Kidney (tissue), 13 donors: ENCODE measurements at regions not wholly inside any gene's neighbourhood (a gene's known extent, or its start where the extent isn't known, plus 50 kb on each side); places are given as distances from the start of the nearest gene placed in this dataset.
A peak's percentile ranks its signal among the peaks of the same experiment; 100 is the strongest.

Source experiments
- DNase-seq, 5 donors: peaks; one replicate each; pipeline ENCODE4 v3.0.0-alpha.2; 2013 to 2020
- FAIRE-seq: peaks from 2 replicates; lab custom pipeline; 2012; peaks lifted over from hg19 to GRCh38; lab: Jason Lieb, UNC
- H3K27ac ChIP-seq, 2 donors: one replicate each; pipeline ENCODE4 v1.7.0; 2013; ENCODE audit warnings: low read depth in 2 of 2, low read length in 2 of 2, inconsistent platforms in 1 of 2
- H3K27me3 ChIP-seq: one replicate; pipeline ENCODE4 v1.7.1; 2013; ENCODE audit warnings: low read length, inconsistent platforms; ENCODE audit not compliant: control insufficient read depth, insufficient read depth
- H3K36me3 ChIP-seq, 3 donors: one replicate each; pipeline versions ENCODE4 v1.7.0 to v1.7.1; 2013; ENCODE audit warnings: low read length in 3 of 3, control low read depth in 1 of 3, inconsistent platforms in 1 of 3; ENCODE audit not compliant: insufficient read depth in 3 of 3, control insufficient read depth in 2 of 3
- H3K4me1 ChIP-seq, 3 donors: one replicate each; pipeline versions ENCODE4 v1.7.0 to v1.7.1; 2013; ENCODE audit warnings: low read length in 3 of 3, inconsistent platforms in 1 of 3, low read depth in 1 of 3; ENCODE audit not compliant: control insufficient read depth in 2 of 3, insufficient read depth in 2 of 3
- H3K4me3 ChIP-seq, 3 donors: one replicate each; pipeline versions ENCODE4 v1.7.0 to v1.8.1; 2013; ENCODE audit warnings: low read length in 3 of 3, control low read depth in 1 of 3, inconsistent platforms in 1 of 3
- H3K9ac ChIP-seq, 3 donors: one replicate each; pipeline versions ENCODE4 v1.7.0 to v1.7.1; 2013; ENCODE audit warnings: low read length in 3 of 3, control low read depth in 1 of 3, inconsistent platforms in 1 of 3
- H3K9me3 ChIP-seq, 3 donors: one replicate each; pipeline versions ENCODE4 v1.7.0 to v1.7.1; 2013; ENCODE audit warnings: low read length in 3 of 3, control low read depth in 1 of 3, inconsistent platforms in 1 of 3; ENCODE audit not compliant: control insufficient read depth in 2 of 3, insufficient read depth in 1 of 3
- intact Hi-C: fragments of 100-400 bp; cut with DNase I; formaldehyde crosslinking; loops from one replicate; pipeline ENCODE4 v1.11.1; 2022
- TF ChIP-seq, protein P1 (sequence below): IDR thresholded peaks from 3 replicates; pipeline ENCODE4 v1.5.1; 2012; ENCODE audit warnings: mild to moderate bottlenecking, moderate library complexity, borderline replicate concordance; ENCODE audit not compliant: insufficient read depth; ENCODE audit errors: extremely low read depth
- donor health status: control.
- donor health status: control.
- donor health status: control.
- donor health status: control.
- donor health status: control.
- donor health status: DM: yes; HTN: yes; CAD: no.
- donor health status: Normal renal cell carcinoma (clear cell type).

- intact Hi-C loops: no loop called here
- Histone ChIP-seq H3K9ac (no peak overlapping the region), H3K4me3 (no peak overlapping the region), H3K36me3 (no peaks in the 10 kb centered on the region), H3K27ac (no peak overlapping the region), H3K27me3 (no peaks in the 10 kb centered on the region), H3K4me1 (no peaks in the 10 kb centered on the region), H3K9me3 (no peaks in the 10 kb centered on the region)
- FAIRE-seq (no peak), DNase-seq (peak in 1 of 5 donors; percentile 30)
- TF ChIP-seq, protein P1, sequence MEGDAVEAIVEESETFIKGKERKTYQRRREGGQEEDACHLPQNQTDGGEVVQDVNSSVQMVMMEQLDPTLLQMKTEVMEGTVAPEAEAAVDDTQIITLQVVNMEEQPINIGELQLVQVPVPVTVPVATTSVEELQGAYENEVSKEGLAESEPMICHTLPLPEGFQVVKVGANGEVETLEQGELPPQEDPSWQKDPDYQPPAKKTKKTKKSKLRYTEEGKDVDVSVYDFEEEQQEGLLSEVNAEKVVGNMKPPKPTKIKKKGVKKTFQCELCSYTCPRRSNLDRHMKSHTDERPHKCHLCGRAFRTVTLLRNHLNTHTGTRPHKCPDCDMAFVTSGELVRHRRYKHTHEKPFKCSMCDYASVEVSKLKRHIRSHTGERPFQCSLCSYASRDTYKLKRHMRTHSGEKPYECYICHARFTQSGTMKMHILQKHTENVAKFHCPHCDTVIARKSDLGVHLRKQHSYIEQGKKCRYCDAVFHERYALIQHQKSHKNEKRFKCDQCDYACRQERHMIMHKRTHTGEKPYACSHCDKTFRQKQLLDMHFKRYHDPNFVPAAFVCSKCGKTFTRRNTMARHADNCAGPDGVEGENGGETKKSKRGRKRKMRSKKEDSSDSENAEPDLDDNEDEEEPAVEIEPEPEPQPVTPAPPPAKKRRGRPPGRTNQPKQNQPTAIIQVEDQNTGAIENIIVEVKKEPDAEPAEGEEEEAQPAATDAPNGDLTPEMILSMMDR: no peak
Measured at GRCh38 chr18:54032412-54032811, 192.1 kb downstream of the MBD2 start.

GRCh38 chr18:54031243-54031642, 193.2 kb downstream of the MBD2 start:
- no peak overlapping the region for H3K27ac ChIP-seq
- no peaks in the 10 kb centered on the region for H3K36me3 ChIP-seq
- H3K27me3 ChIP-seq: no peaks in the 10 kb centered on the region
- FAIRE-seq (no peak), DNase-seq (no peak)
- no peaks in the 10 kb centered on the region for H3K4me1 ChIP-seq
- intact Hi-C loops: no loop called here
- H3K9me3 ChIP-seq: no peaks in the 10 kb centered on the region
- H3K4me3 ChIP-seq: no peak overlapping the region
- TF ChIP-seq, protein P1: no peak
- no peak overlapping the region for H3K9ac ChIP-seq

DNA sequence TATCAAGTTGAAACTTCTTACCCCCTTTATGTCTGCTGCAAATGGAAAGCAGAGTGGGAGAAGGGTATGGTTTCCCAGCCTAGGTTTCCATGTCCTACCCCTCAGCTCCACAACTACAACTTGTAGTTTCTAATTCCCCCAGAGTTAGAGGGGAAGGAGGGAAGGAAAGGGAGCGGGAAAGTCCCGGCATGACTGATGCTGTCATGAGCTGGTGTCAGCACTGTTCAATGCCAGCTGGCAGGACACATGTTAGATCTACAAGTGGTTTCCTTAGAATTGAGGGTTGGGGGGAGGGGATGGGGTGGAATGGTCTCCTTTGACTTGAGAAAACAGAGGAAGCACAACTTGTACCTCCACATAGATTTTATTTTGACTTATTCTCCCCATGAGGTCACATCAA, 194.0 kb downstream of the MBD2 start:
- H3K4me3 ChIP-seq: no peak overlapping the region
- no peak overlapping the region for H3K9ac ChIP-seq
- intact Hi-C loops: no loop called here
- H3K27ac ChIP-seq: no peak overlapping the region
- H3K36me3 ChIP-seq: no peaks in the 10 kb centered on the region
- FAIRE-seq (no peak), DNase-seq (no peak)
- H3K9me3 ChIP-seq: no peaks in the 10 kb centered on the region
- H3K27me3 ChIP-seq: no peaks in the 10 kb centered on the region
- H3K4me1 ChIP-seq: no peaks in the 10 kb centered on the region
- TF ChIP-seq, protein P1: no peak

DNA sequence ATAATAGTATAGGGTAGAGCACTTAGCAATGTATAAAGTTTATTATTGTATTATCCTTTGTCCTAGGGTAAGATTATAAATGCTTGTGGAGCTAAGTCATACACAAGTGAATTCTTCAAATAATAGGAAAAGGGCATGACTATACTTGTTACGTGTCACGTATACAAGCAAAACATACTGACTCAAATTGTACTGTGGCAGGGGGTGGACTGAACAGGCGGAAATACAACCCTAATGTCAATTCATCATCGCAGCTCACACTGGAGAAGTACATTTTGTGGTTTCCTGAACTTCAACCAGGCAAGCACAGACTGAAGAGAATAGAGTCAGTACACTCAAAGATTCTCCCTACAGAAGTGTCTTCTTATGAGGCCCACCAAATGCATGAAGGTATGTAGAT, 201.0 kb downstream of the MBD2 start:
- no peaks in the 10 kb centered on the region for H3K9me3 ChIP-seq
- H3K4me3 ChIP-seq: no peak overlapping the region
- DNase-seq: no peak
- H3K27ac ChIP-seq: no peak overlapping the region
- no peaks in the 10 kb centered on the region for H3K36me3 ChIP-seq
- intact Hi-C loops: no loop called here
- TF ChIP-seq, protein P1: no peak
- no peak overlapping the region for H3K9ac ChIP-seq
- FAIRE-seq: no peak
- no peaks in the 10 kb centered on the region for H3K4me1 ChIP-seq
- no peaks in the 10 kb centered on the region for H3K27me3 ChIP-seq
